SK-N-SH treated with all-trans-retinoic acid at 6 μM for 48 hours (cell line): ENCODE measurements at regions not wholly inside any gene's neighbourhood (a gene's known extent, or its start where the extent isn't known, plus 50 kb on each side); places are given as distances from the start of the nearest gene placed in this dataset.

Experiments used
- ATAC-seq: fragments of 200-7000 bp; cut with Tn5 transposase; 3 replicates; pipeline ENCODE4 v1.9.1; 2020; ENCODE audit warnings: mild to moderate bottlenecking, moderate library complexity
- CREB5 ChIP-seq: fragments of 250-450 bp; sonication (Bioruptor Pico); IDR thresholded peaks from 2 replicates; pipeline ENCODE4 v1.5.1; 2020; ENCODE audit warnings: low read depth, mild to moderate bottlenecking, moderate library complexity
- CSDC2 ChIP-seq: fragments of 250-450 bp; sonication (Bioruptor Pico); IDR thresholded peaks from 2 replicates; pipeline ENCODE4 v1.5.0; 2020; ENCODE audit warnings: mild to moderate bottlenecking, moderate library complexity
- CSRNP3 ChIP-seq: fragments of 250-450 bp; sonication (Bioruptor Pico); IDR thresholded peaks from 2 replicates; pipeline ENCODE4 v1.5.1; 2021; ENCODE audit warnings: mild to moderate bottlenecking, moderate library complexity
- ESRRG ChIP-seq: fragments of 250-450 bp; sonication (Bioruptor Pico); IDR thresholded peaks from 2 replicates; pipeline ENCODE4 v1.6.1; 2021; ENCODE audit warnings: mild to moderate bottlenecking
- GLIS3 ChIP-seq: fragments of 250-450 bp; sonication (Bioruptor Pico); IDR thresholded peaks from 2 replicates; pipeline ENCODE4 v1.5.0; 2020; ENCODE audit warnings: mild to moderate bottlenecking, moderate library complexity
- ISL1 ChIP-seq: fragments of 250-450 bp; sonication (Bioruptor Pico); IDR thresholded peaks from 2 replicates; pipeline ENCODE4 v2.1.2; 2022; ENCODE audit warnings: mild to moderate bottlenecking, moderate library complexity
- OSR1 ChIP-seq: fragments of 250-450 bp; sonication (Bioruptor Pico); IDR thresholded peaks from 2 replicates; pipeline ENCODE4 v1.8.0; 2022; ENCODE audit warnings: moderate library complexity, mild to moderate bottlenecking, inconsistent platforms
- PATZ1 ChIP-seq: fragments of 250-450 bp; sonication (Bioruptor Pico); IDR thresholded peaks from 2 replicates; pipeline ENCODE4 v1.8.0; 2020; ENCODE audit warnings: mild to moderate bottlenecking, moderate library complexity, borderline replicate concordance
- POU6F1 ChIP-seq: fragments of 250-450 bp; sonication (Bioruptor Pico); IDR thresholded peaks from 2 replicates; pipeline ENCODE4 v1.8.0; 2021; ENCODE audit warnings: low read depth, mild to moderate bottlenecking, moderate library complexity, borderline replicate concordance
- PPARA ChIP-seq: fragments of 250-450 bp; sonication (Bioruptor Pico); IDR thresholded peaks from 2 replicates; pipeline ENCODE4 v1.5.0; 2020; ENCODE audit warnings: mild to moderate bottlenecking, borderline replicate concordance
- RARB ChIP-seq: fragments of 250-450 bp; sonication (Bioruptor Pico); IDR thresholded peaks from 2 replicates; pipeline ENCODE4 v1.8.0; 2021; ENCODE audit warnings: mild to moderate bottlenecking, moderate library complexity
- TCF4 ChIP-seq: fragments of 250-450 bp; sonication (Bioruptor Pico); IDR thresholded peaks from 2 replicates; pipeline ENCODE4 v1.8.0; 2021; ENCODE audit warnings: mild to moderate bottlenecking, moderate library complexity, borderline replicate concordance
- TOX ChIP-seq: fragments of 250-450 bp; sonication (Bioruptor Pico); IDR thresholded peaks from 2 replicates; pipeline ENCODE4 v1.8.0; 2021; ENCODE audit warnings: mild to moderate bottlenecking, moderate library complexity, borderline replicate concordance
- TSHZ2 ChIP-seq: fragments of 250-450 bp; sonication (Bioruptor Pico); IDR thresholded peaks from 2 replicates; pipeline ENCODE4 v1.5.0; 2020; ENCODE audit warnings: mild to moderate bottlenecking, moderate library complexity
- ZC3H10 ChIP-seq: fragments of 250-450 bp; sonication (Bioruptor Pico); IDR thresholded peaks from 2 replicates; pipeline ENCODE4 v1.5.1; 2021; ENCODE audit warnings: mild to moderate bottlenecking, moderate library complexity
- ZFP3 ChIP-seq: fragments of 250-450 bp; sonication (Bioruptor Pico); IDR thresholded peaks from 2 replicates; pipeline ENCODE4 v1.5.0; 2020; ENCODE audit warnings: mild to moderate bottlenecking, moderate library complexity
- ZFP30 ChIP-seq: fragments of 450-650 bp; formaldehyde crosslinking; IDR thresholded peaks from 2 replicates; pipeline ENCODE4 v1.5.0; 2022; ENCODE audit warnings: mild to moderate bottlenecking, moderate library complexity
- ZNF565 ChIP-seq: fragments of 450-650 bp; formaldehyde crosslinking; conservative IDR thresholded peaks from 2 replicates; pipeline ENCODE4 v1.5.0; 2020; ENCODE audit warnings: low read depth, mild to moderate bottlenecking, moderate library complexity

- ATAC-seq, result no peak
- no peak for TF ChIP-seq TCF4 (CRISPR knock-in tag)
- no peak for TF ChIP-seq CSDC2 (CRISPR knock-in tag)
- TF ChIP-seq ISL1 (CRISPR knock-in tag), result no peak
- TF ChIP-seq ESRRG (CRISPR knock-in tag), result no peak
- no peak for TF ChIP-seq ZFP30 (CRISPR knock-in tag)
- TF ChIP-seq ZC3H10, result no peak
- TF ChIP-seq POU6F1 (CRISPR knock-in tag), result no peak
- no peak for TF ChIP-seq PPARA (CRISPR knock-in tag)
- TF ChIP-seq CSRNP3 (CRISPR knock-in tag), result no peak
Observed at GRCh38 chr4:187617113-187617512, 378.5 kb upstream of the ZFP42 start.

- ATAC-seq, result no peak
- no peak for TF ChIP-seq CREB5
- TF ChIP-seq OSR1 (CRISPR knock-in tag), result no peak
- TF ChIP-seq TSHZ2, result no peak
- no peak for TF ChIP-seq POU6F1 (CRISPR knock-in tag)
- TF ChIP-seq RARB (CRISPR knock-in tag), result no peak
- TF ChIP-seq GLIS3, result no peak
- TF ChIP-seq PATZ1 (CRISPR knock-in tag), result no peak
- TF ChIP-seq CSRNP3 (CRISPR knock-in tag), result no peak
- no peak for TF ChIP-seq ZFP3 (CRISPR knock-in tag)
- no peak for TF ChIP-seq ZNF565 (CRISPR knock-in tag)
- no peak for TF ChIP-seq TCF4 (CRISPR knock-in tag)
- no peak for TF ChIP-seq ISL1 (CRISPR knock-in tag)
- TF ChIP-seq PPARA (CRISPR knock-in tag), result no peak
- TF ChIP-seq TOX (CRISPR knock-in tag), result no peak
Observed at GRCh38 chr4:187618701-187619281, 376.8 kb upstream of the ZFP42 start.
